HUES6 (cell line): ENCODE measurements at regions not wholly inside any gene's neighbourhood (a gene's known extent, or its start where the extent isn't known, plus 50 kb on each side); places are given as distances from the start of the nearest gene placed in this dataset.

Source experiments
- H3K27ac ChIP-seq: 2 replicates; pipeline ENCODE4 v1.7.0; 2013; ENCODE audit warnings: low read depth, mild to moderate bottlenecking, low read length, inconsistent platforms
- H3K27me3 ChIP-seq: 2 replicates; pipeline ENCODE4 v1.6.1; 2013; ENCODE audit warnings: low read length; ENCODE audit not compliant: control insufficient read depth, insufficient read depth
- H3K36me3 ChIP-seq: 2 replicates; pipeline ENCODE4 v1.6.1; 2013; ENCODE audit warnings: low read length; ENCODE audit not compliant: control insufficient read depth, insufficient read depth
- H3K4me1 ChIP-seq: 2 replicates; pipeline ENCODE4 v1.6.1; 2013; ENCODE audit warnings: low read length; ENCODE audit not compliant: control insufficient read depth, insufficient read depth
- H3K4me3 ChIP-seq: 2 replicates; pipeline ENCODE4 v1.5.1; 2013; ENCODE audit warnings: low read depth, low read length
- H3K9ac ChIP-seq: one replicate; pipeline ENCODE4 v1.6.1; 2013; ENCODE audit warnings: mild to moderate bottlenecking, low read length
- H3K9me3 ChIP-seq: 2 replicates; pipeline ENCODE4 v1.6.1; 2013; ENCODE audit warnings: low read depth, low read length; ENCODE audit not compliant: control insufficient read depth, insufficient read depth

DNA sequence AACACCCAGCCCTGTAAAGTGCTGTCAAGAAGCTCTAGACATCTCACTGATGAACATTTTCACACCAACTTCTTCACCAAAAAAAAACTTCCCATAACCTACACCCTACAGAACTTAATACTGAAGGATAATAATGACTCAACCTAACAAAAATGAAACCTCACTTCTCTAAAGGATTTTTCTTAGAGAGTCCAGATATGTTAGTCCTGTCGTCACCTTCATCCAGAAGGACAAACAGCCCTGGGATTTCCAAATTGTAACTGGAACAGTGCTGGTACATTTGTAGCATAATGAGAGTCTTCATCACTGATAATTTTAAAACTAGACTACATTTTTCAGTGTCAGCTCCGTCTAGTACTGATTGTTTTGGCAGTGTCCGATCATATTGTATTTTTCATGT is 528.6 kb upstream of the CELF2 start:
- Histone ChIP-seq H3K9me3 (no peaks in the 10 kb centered on the region), H3K27me3 (no peaks in the 10 kb centered on the region), H3K4me1 (no peaks in the 10 kb centered on the region)

DNA sequence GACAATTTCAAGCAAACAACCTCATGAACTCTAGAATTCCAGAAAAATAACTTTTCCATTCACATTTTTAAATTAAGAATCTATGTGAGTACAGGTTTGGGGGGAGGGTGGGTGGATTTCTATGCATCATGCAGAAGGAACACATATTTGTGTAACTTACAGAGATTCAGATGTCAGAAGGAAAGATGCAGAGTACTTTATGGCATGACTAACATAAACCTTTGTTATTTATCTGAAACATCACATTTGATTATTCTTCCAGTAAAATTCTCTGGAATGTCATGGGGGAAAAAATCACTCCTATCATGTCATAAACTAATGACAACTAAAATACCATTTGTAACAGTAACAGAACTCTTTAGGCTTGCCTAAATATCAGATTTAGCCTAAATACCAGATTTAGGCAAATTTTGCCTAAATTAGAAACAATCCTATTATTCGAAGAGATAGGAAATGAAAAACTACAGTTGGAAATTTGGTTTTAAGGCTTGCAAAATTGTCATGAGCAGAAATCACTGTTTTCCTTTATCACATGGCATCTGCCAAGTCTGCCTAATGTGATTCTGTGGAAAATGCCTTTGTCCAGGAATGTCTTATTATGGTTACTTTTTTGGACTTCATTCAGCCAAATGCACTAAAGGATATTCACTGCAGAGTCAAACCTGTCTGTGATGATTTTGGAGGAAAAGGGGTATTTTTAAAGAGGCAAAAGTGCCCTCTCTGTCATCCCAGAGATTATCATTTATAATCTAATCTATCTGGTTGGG is 527.7 kb upstream of the CELF2 start:
- H3K27me3 ChIP-seq: no peaks in the 10 kb centered on the region
- H3K27ac ChIP-seq: no peak overlapping the region
- no peaks in the 10 kb centered on the region for H3K9me3 ChIP-seq
- H3K9ac ChIP-seq: no peak overlapping the region
- no peaks in the 10 kb centered on the region for H3K36me3 ChIP-seq
- H3K4me3 ChIP-seq: no peak overlapping the region
- no peaks in the 10 kb centered on the region for H3K4me1 ChIP-seq

More for the DNA sequence above, 528.6 kb upstream of the CELF2 start:
- H3K9ac ChIP-seq: no peak overlapping the region
- H3K27ac ChIP-seq: no peak overlapping the region
- no peaks in the 10 kb centered on the region for H3K36me3 ChIP-seq
- no peak overlapping the region for H3K4me3 ChIP-seq

DNA sequence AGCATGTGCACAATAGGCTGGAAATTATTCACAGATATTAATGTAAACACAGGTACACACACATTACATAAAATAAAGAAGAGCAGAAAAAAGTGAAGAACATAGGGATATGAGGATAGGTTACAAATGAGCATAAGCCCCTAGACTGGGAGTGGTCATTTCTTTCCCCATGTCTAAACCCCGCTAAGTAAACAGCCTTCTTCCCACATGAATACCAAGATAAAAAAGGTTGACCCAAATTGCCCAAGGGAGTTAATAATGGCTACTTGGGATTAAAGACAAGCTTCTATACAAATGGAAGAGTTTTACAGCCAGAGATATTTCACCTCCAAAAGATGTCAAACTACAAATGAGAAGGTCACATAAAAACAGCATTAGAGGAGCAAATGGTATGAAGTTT is 527.1 kb upstream of the CELF2 start:
- Histone ChIP-seq H3K36me3 (no peaks in the 10 kb centered on the region), H3K4me3 (no peak overlapping the region), H3K27ac (no peak overlapping the region), H3K9ac (no peak overlapping the region), H3K4me1 (no peaks in the 10 kb centered on the region), H3K27me3 (no peaks in the 10 kb centered on the region), H3K9me3 (no peaks in the 10 kb centered on the region)

DNA sequence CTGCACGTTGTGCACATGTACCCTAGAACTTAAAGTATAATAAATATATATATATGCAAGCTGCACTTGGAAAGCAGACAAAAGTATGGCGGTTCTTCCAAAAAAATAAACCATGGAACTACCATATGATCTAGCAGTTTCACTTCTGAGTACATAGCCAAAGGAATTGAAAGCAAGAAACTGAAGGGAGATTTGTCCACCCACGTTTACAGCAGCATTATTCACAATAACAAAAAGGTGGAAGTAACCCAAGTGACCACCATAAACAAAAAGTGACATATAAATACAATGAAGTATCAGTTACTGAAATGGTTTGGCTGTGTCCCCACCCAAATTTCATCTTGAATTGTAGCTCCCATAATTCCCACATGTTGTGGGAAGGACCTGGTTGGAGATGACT is 525.3 kb upstream of the CELF2 start:
- H3K36me3 ChIP-seq: no peaks in the 10 kb centered on the region
- H3K27ac ChIP-seq: no peak overlapping the region
- no peaks in the 10 kb centered on the region for H3K9me3 ChIP-seq
- no peaks in the 10 kb centered on the region for H3K27me3 ChIP-seq
- H3K4me1 ChIP-seq: no peaks in the 10 kb centered on the region
- no peak overlapping the region for H3K4me3 ChIP-seq
- H3K9ac ChIP-seq: no peak overlapping the region

DNA sequence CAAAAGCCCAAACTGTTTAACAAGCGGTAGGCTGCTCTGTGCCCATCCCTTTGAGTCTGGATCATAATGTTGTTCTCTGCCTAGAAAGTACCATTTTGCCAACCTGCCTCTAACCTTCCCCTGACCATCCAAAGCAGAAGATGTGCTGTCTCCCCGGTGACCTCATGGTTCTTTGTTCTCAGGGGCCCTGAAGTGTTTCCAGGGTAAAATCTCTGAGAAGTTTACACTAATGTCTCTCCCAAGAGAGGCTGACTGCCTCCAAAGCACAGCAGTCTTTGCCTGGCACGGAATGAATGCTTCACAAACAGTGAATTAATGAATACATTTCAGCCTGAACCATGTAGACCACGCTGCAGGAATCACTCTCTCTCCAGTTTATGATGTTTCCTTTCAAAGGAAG is 523.8 kb upstream of the CELF2 start:
- no peaks in the 10 kb centered on the region for H3K27me3 ChIP-seq
- H3K4me3 ChIP-seq: no peak overlapping the region
- no peaks in the 10 kb centered on the region for H3K36me3 ChIP-seq

DNA sequence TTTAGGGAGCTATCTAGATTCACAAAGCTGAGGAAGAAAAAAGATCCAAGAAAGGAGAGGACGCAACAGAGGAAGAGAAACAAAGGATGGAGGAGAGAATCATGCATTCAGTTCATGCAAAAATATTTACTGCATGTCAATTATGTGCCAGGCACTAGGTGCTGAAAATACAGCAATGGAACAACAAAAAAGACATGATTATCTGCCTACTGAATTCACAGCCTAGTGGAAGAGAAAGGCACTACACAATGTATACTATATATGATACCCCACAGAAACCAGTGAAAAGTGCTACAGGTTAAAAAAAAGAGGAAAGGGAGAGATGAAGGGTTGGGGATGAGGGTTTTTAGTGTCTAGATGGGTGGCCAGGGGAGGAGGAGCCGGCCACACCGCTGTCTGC is 520.4 kb upstream of the CELF2 start:
- Histone ChIP-seq H3K27me3 (no peaks in the 10 kb centered on the region), H3K36me3 (no peaks in the 10 kb centered on the region), H3K4me1 (no peaks in the 10 kb centered on the region), H3K9ac (no peak overlapping the region), H3K4me3 (no peak overlapping the region), H3K9me3 (peaks cover 3% of the 10 kb centered on the region; the same call in 1 of the 2 replicates), H3K27ac (no peak overlapping the region)

More for the DNA sequence above, 523.8 kb upstream of the CELF2 start:
- no peak overlapping the region for H3K9ac ChIP-seq
- H3K4me1 ChIP-seq: no peaks in the 10 kb centered on the region
- no peaks in the 10 kb centered on the region for H3K9me3 ChIP-seq
- no peak overlapping the region for H3K27ac ChIP-seq

DNA sequence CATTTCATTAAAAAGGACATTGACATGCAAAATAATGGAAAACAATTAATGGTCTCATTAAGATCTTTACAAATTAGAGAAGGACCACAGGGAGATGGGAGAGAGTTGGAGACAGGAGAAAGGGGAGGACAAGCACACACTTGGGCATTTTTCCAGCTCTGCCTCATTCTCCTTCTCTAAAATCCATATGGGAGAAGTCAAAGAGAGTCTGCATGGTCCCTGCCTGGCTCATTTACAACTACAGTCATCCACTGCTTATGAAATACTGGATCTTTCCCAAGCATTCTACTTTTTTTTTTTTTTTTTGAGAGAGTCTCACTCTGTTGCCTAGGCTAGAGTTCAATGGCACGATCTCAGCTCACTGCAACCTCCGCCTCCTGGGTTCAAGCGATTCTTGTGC is 518.9 kb upstream of the CELF2 start:
- Histone ChIP-seq H3K9ac (no peak overlapping the region), H3K27me3 (no peaks in the 10 kb centered on the region), H3K27ac (no peak overlapping the region), H3K4me1 (no peaks in the 10 kb centered on the region), H3K36me3 (no peaks in the 10 kb centered on the region), H3K4me3 (no peak overlapping the region), H3K9me3 (peaks cover 3% of the 10 kb centered on the region; the same call in 1 of the 2 replicates)

DNA sequence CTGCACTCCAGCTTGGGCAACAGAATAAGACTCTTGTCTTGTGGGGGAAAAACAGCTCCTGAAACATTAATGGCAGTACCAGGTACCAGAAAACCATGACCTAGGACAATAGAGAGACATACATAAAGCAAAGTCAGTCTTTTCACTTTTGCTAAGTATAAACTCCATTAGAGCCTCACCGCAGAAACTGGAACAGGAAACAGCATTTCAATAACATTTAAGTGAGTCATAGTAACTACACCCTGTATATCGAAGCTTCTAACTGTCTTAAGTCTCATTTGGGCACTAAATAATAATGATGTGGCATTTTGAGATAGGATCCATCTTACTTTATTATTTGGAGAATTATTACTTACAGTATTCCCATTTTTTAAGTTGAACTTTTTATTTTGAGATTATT is 517.8 kb upstream of the CELF2 start:
- H3K4me3 ChIP-seq: no peak overlapping the region
- no peaks in the 10 kb centered on the region for H3K27me3 ChIP-seq
- no peaks in the 10 kb centered on the region for H3K4me1 ChIP-seq
- no peak overlapping the region for H3K9ac ChIP-seq
- no peak overlapping the region for H3K27ac ChIP-seq
- no peaks in the 10 kb centered on the region for H3K36me3 ChIP-seq
- H3K9me3 ChIP-seq: peaks cover 3% of the 10 kb centered on the region; the same call in 1 of the 2 replicates

DNA sequence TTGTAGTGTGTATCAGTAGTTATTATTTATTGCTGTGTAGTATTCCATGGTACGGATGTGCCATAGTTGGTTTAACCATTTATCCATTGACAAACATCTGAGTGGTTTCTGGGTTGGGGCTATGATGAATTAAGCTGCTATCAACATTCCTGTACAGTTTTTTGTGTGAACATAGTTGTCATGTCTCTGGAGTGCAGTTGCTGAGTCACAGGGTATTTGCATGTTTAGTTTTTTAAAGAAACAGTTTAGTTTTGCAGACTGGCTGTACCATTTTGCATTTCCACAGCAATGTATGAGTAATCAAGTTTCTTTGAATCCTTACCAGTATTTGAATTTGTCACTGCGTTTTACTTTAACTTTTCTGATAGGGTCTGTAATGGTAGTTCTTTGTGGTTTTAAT is 516.7 kb upstream of the CELF2 start:
- H3K9ac ChIP-seq: no peak overlapping the region
- H3K27ac ChIP-seq: no peak overlapping the region
- H3K9me3 ChIP-seq: peaks cover 3% of the 10 kb centered on the region; the same call in 1 of the 2 replicates
- H3K27me3 ChIP-seq: no peaks in the 10 kb centered on the region
- no peak overlapping the region for H3K4me3 ChIP-seq
- no peaks in the 10 kb centered on the region for H3K4me1 ChIP-seq
- no peaks in the 10 kb centered on the region for H3K36me3 ChIP-seq

DNA sequence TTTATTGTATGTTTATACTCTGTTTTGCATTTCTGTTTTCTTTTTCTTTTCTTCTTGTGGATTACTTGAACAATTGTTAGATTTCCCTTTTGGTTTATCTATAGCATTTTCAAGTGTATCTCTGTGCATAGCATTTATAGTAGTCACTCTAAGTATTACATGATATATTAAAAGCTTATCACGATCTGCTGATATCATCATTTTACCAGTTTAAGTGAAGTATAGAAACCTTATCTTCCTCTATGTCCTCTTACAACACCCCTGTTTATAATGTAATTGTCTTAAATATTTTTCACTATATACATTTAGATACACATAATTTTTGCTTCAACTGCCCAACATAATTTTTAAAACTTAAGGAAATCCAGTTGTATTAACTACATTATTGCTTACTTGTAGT is 513.9 kb upstream of the CELF2 start:
- no peak overlapping the region for H3K9ac ChIP-seq
- H3K27me3 ChIP-seq: no peaks in the 10 kb centered on the region
- H3K4me3 ChIP-seq: no peak overlapping the region
- no peaks in the 10 kb centered on the region for H3K4me1 ChIP-seq
- no peak overlapping the region for H3K27ac ChIP-seq
- no peaks in the 10 kb centered on the region for H3K36me3 ChIP-seq
- peaks cover 3% of the 10 kb centered on the region; the same call in 1 of the 2 replicates for H3K9me3 ChIP-seq

DNA sequence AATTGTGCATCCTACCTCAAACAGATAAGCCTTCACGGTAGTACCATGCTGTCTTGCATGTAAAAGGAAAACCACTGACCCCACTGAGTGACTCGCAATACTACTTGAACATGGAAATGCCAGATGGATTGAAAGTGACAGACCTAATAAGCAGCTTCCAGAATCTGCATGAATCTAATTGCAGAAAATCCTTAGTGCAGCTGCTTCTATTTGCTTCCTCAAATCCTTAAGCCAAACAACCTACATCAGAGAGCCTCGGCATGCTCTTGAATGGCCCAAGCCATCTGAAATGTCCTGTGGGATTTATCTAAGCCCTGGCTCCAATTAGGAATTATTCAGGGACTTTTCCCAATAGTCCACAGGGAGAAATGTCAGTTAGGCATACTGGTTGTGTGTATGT is 509.5 kb upstream of the CELF2 start:
- H3K36me3 ChIP-seq: no peaks in the 10 kb centered on the region
- no peaks in the 10 kb centered on the region for H3K4me1 ChIP-seq
- H3K4me3 ChIP-seq: no peak overlapping the region
- H3K9ac ChIP-seq: no peak overlapping the region
- no peaks in the 10 kb centered on the region for H3K9me3 ChIP-seq
- H3K27me3 ChIP-seq: no peaks in the 10 kb centered on the region
- no peak overlapping the region for H3K27ac ChIP-seq
